ENCODE measurements at regions not wholly inside any gene's neighbourhood (a gene's known extent, or its start where the extent isn't known, plus 50 kb on each side); places are given as distances from the start of the nearest gene placed in this dataset.

DNA sequence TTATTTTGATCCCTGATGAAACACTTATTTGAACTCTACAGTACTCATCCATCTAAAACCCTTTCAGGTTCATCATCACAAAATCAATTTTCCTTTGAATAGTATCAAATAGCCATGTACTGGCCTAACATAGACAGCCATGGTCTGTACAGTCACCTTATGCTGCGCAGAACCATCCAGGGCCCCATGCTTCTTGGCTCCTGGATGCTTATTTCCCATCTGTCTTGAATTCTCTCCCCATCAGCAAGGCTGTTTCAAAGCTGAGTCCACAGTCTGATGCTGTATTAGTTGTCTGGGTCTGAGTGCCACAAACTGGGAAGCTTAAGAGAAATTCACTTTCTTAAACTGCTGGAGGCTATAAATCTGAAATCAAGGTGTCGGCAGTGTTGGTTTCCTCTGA, 290.2 kb downstream of the OSR1 start:
- POLR2A ChIA-PET: no interaction called here
- CTCF ChIA-PET: interaction anchor here (0.6 kb wide), 2 partner anchors 233 to 416 kb away, joined by 3 read pairs; no protein-coding TSS in a partner anchor
- TF ChIP-seq ZNF624 (tag by site-specific recombination; IDR thresholded peaks at IDR 0.05) (no peak), WT1 (tag by site-specific recombination; IDR thresholded peaks at IDR 0.05) (no peak), ZNF2 (tag by site-specific recombination; IDR thresholded peaks at IDR 0.05) (no peak), SCRT1 (tag by site-specific recombination; IDR thresholded peaks at IDR 0.05; ENCODE audit: borderline replicate concordance) (no peak), ZNF184 (tag by site-specific recombination; IDR thresholded peaks at IDR 0.05) (no peak), ZNF266 (tag by site-specific recombination; IDR thresholded peaks at IDR 0.05; ENCODE audit: low read depth) (no peak), EGR2 (tag by site-specific recombination; IDR thresholded peaks at IDR 0.05; ENCODE audit: low read depth) (no peak), ZBTB48 (tag by site-specific recombination; IDR thresholded peaks at IDR 0.05) (no peak), ZNF843 (tag by site-specific recombination; IDR thresholded peaks at IDR 0.05) (no peak), ZNF514 (tag by site-specific recombination; IDR thresholded peaks at IDR 0.05) (no peak), ZNF670 (tag by site-specific recombination; IDR thresholded peaks at IDR 0.05; ENCODE audit: low read depth) (no peak), ZNF585B (tag by site-specific recombination; IDR thresholded peaks at IDR 0.05) (no peak), GLIS1 (tag by site-specific recombination; IDR thresholded peaks at IDR 0.05) (no peak), ZNF280C (tag by site-specific recombination; IDR thresholded peaks at IDR 0.05) (no peak), ZNF221 (tag by site-specific recombination; IDR thresholded peaks at IDR 0.05; ENCODE audit: borderline replicate concordance) (no peak)
- TF ChIP-seq, protein P1, sequence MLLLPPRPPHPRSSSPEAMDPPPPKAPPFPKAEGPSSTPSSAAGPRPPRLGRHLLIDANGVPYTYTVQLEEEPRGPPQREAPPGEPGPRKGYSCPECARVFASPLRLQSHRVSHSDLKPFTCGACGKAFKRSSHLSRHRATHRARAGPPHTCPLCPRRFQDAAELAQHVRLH (tag by site-specific recombination; IDR thresholded peaks at IDR 0.05): no peak
- TF ChIP-seq, protein P2, sequence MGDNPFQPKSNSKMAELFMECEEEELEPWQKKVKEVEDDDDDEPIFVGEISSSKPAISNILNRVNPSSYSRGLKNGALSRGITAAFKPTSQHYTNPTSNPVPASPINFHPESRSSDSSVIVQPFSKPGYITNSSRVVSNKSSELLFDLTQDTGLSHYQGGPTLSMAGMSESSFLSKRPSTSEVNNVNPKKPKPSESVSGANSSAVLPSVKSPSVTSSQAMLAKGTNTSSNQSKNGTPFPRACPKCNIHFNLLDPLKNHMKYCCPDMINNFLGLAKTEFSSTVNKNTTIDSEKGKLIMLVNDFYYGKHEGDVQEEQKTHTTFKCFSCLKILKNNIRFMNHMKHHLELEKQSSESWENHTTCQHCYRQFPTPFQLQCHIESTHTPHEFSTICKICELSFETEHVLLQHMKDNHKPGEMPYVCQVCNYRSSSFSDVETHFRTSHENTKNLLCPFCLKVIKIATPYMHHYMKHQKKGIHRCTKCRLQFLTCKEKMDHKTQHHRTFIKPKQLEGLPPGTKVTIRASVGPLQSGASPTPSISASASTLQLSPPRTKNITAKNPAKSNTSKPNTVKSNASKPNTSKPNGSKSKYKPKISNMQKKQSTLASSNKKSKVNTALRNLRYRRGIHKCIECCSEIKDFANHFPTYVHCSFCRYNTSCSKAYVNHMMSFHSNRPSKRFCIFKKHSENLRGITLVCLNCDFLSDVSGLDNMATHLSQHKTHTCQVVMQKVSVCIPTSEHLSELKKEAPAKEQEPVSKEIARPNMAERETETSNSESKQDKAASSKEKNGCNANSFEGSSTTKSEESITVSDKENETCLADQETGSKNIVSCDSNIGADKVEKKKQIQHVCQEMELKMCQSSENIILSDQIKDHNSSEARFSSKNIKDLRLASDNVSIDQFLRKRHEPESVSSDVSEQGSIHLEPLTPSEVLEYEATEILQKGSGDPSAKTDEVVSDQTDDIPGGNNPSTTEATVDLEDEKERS (tag by site-specific recombination; IDR thresholded peaks at IDR 0.05): no peak
- no peak overlapping the region for H3K4me3 ChIP-seq (ENCODE audit: low read depth, low read length)
- peaks cover 3% of the 10 kb centered on the region; the same call in 1 of the 2 replicates for H3K4me1 ChIP-seq (ENCODE audit: control insufficient read depth, insufficient read depth, low read length)
- no peaks in the 10 kb centered on the region for H3K9me3 ChIP-seq (ENCODE audit: control insufficient read depth, insufficient read depth, low read depth, low read length)
- H3K36me3 ChIP-seq (ENCODE audit: control insufficient read depth in 2 of 2, insufficient read depth in 1 of 2, low read length in 2 of 2): no peaks in the 10 kb centered on the region
- no peak overlapping the region for H3K27ac ChIP-seq (ENCODE audit: extremely low read depth, low read depth, low read length)

DNA sequence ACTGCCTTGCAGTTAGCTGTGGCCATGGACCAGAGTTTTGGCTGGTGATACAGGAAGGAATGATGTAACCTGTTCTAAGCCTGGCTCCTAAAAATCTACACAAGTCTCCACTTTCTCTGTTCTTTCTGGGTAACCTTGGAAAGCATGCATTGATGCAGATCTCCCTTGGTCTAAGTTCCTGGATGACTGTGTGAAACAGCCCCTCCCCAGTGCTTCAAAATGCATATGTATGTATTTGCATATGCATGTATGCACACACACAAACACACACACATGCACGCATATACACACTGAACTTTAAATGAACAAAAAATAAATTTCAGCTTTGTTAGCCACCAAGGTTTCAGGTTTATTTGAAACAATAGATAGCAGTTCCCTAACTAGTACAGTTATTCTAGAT, 296.1 kb downstream of the OSR1 start:
- H3K36me3 ChIP-seq (ENCODE audit: control insufficient read depth in 2 of 2, insufficient read depth in 1 of 2, low read length in 2 of 2): no peaks in the 10 kb centered on the region
- CTCF ChIA-PET: no interaction called here
- no peaks in the 10 kb centered on the region for H3K4me1 ChIP-seq (ENCODE audit: control insufficient read depth, insufficient read depth, low read length)
- TF ChIP-seq, protein P3, sequence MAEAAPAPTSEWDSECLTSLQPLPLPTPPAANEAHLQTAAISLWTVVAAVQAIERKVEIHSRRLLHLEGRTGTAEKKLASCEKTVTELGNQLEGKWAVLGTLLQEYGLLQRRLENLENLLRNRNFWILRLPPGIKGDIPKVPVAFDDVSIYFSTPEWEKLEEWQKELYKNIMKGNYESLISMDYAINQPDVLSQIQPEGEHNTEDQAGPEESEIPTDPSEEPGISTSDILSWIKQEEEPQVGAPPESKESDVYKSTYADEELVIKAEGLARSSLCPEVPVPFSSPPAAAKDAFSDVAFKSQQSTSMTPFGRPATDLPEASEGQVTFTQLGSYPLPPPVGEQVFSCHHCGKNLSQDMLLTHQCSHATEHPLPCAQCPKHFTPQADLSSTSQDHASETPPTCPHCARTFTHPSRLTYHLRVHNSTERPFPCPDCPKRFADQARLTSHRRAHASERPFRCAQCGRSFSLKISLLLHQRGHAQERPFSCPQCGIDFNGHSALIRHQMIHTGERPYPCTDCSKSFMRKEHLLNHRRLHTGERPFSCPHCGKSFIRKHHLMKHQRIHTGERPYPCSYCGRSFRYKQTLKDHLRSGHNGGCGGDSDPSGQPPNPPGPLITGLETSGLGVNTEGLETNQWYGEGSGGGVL (tag by site-specific recombination; IDR thresholded peaks at IDR 0.05): no peak
- TF ChIP-seq ZNF10 (tag by site-specific recombination; IDR thresholded peaks at IDR 0.05): no peak
- no peak for TF ChIP-seq ZNF121 (tag by site-specific recombination; IDR thresholded peaks at IDR 0.05)
- no peak for TF ChIP-seq ZNF658 (tag by site-specific recombination; IDR thresholded peaks at IDR 0.05)
- TF ChIP-seq, protein P4, sequence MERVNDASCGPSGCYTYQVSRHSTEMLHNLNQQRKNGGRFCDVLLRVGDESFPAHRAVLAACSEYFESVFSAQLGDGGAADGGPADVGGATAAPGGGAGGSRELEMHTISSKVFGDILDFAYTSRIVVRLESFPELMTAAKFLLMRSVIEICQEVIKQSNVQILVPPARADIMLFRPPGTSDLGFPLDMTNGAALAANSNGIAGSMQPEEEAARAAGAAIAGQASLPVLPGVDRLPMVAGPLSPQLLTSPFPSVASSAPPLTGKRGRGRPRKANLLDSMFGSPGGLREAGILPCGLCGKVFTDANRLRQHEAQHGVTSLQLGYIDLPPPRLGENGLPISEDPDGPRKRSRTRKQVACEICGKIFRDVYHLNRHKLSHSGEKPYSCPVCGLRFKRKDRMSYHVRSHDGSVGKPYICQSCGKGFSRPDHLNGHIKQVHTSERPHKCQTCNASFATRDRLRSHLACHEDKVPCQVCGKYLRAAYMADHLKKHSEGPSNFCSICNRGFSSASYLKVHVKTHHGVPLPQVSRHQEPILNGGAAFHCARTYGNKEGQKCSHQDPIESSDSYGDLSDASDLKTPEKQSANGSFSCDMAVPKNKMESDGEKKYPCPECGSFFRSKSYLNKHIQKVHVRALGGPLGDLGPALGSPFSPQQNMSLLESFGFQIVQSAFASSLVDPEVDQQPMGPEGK (tag by site-specific recombination; IDR thresholded peaks at IDR 0.05): no peak
- no peak for TF ChIP-seq ZNF140 (tag by site-specific recombination; IDR thresholded peaks at IDR 0.05)
- TF ChIP-seq, protein P2 (tag by site-specific recombination; IDR thresholded peaks at IDR 0.05): no peak
- POLR2A ChIA-PET: no interaction called here
- H3K9me3 ChIP-seq (ENCODE audit: control insufficient read depth, insufficient read depth, low read depth, low read length): no peaks in the 10 kb centered on the region
- no peak overlapping the region for H3K4me3 ChIP-seq (ENCODE audit: low read depth, low read length)
- no peak overlapping the region for H3K27ac ChIP-seq (ENCODE audit: extremely low read depth, low read depth, low read length)

Data from HEK293 (cell line).